Left lung (tissue), 4 donors: ENCODE measurements at regions not wholly inside any gene's neighbourhood (a gene's known extent, or its start where the extent isn't known, plus 50 kb on each side); places are given as distances from the start of the nearest gene placed in this dataset.
A peak's percentile ranks its signal among the peaks of the same experiment; 100 is the strongest.

Source experiments
- ATAC-seq: fragments of 200-7000 bp; cut with Tn5 transposase; one replicate; pipeline ENCODE4 v1.9.1; 2020; ENCODE audit warnings: moderate library complexity
- DNase-seq, 4 donors: peaks; one replicate each; pipeline ENCODE4 v3.0.0-alpha.2; 2013 to 2020
- H3K27ac ChIP-seq, 2 donors: fragments of 200-600 bp; sonication (generic) in 1 of 2; one replicate each; pipeline versions ENCODE4 v1.5.0 to v1.8.0; 2020 to 2021
- H3K27me3 ChIP-seq, 2 donors: fragments of 200-600 bp; sonication (generic) in 1 of 2; one replicate each; pipeline versions ENCODE4 v1.5.0 to v1.8.0; 2020 to 2021
- H3K36me3 ChIP-seq, 2 donors: fragments of 200-600 bp; sonication (generic) in 1 of 2; one replicate each; pipeline versions ENCODE4 v1.5.0 to v1.8.0; 2020 to 2021
- H3K4me1 ChIP-seq, 2 donors: fragments of 200-600 bp; one replicate each; pipeline ENCODE4 v1.8.0; 2021
- H3K4me3 ChIP-seq, 2 donors: fragments of 200-600 bp; sonication (generic) in 1 of 2; one replicate each; pipeline versions ENCODE4 v1.5.0 to v1.8.0; 2020 to 2021; ENCODE audit warnings: mild to moderate bottlenecking in 1 of 2
- H3K9me3 ChIP-seq, 2 donors: fragments of 200-600 bp; sonication (generic) in 1 of 2; one replicate each; pipeline versions ENCODE4 v1.5.0 to v1.8.0; 2020 to 2021
- intact Hi-C, 2 donors: fragments of 100-400 bp; cut with DNase I; formaldehyde crosslinking; loops; one replicate each; pipeline versions ENCODE4 v1.11.2 to v1.14.2; 2022
- TF ChIP-seq, protein P1 (sequence below), 2 donors: fragments of 200-600 bp; sonication (generic) in 1 of 2; IDR thresholded peaks; one replicate each; pipeline versions ENCODE4 v1.5.0 to v1.8.0; 2021; ENCODE audit warnings: antibody characterized with exemption in 2 of 2
- donor health status: DM: no; HTN: yes; CAD: no.
- donor health status: DM: no; HTN: no; CAD: no.

GRCh38 chr5:41637424-41637823 lies 127.0 kb upstream of the PLCXD3 start:
- no peak overlapping the region for H3K27ac ChIP-seq
- DNase-seq (peak in 1 of 4 donors; percentile 28), ATAC-seq (no peak)
- H3K4me1 ChIP-seq, result no peaks in the 10 kb centered on the region
- H3K4me3 ChIP-seq, result no peak overlapping the region
- H3K27me3 ChIP-seq, result no peaks in the 10 kb centered on the region
- no peaks in the 10 kb centered on the region for H3K9me3 ChIP-seq
- H3K36me3 ChIP-seq, result no peaks in the 10 kb centered on the region
- intact Hi-C loops, result no loop called here
- TF ChIP-seq, protein P1, sequence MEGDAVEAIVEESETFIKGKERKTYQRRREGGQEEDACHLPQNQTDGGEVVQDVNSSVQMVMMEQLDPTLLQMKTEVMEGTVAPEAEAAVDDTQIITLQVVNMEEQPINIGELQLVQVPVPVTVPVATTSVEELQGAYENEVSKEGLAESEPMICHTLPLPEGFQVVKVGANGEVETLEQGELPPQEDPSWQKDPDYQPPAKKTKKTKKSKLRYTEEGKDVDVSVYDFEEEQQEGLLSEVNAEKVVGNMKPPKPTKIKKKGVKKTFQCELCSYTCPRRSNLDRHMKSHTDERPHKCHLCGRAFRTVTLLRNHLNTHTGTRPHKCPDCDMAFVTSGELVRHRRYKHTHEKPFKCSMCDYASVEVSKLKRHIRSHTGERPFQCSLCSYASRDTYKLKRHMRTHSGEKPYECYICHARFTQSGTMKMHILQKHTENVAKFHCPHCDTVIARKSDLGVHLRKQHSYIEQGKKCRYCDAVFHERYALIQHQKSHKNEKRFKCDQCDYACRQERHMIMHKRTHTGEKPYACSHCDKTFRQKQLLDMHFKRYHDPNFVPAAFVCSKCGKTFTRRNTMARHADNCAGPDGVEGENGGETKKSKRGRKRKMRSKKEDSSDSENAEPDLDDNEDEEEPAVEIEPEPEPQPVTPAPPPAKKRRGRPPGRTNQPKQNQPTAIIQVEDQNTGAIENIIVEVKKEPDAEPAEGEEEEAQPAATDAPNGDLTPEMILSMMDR (IDR thresholded peaks at IDR 0.05), result no peak

- DNase-seq, result no peak
- Histone ChIP-seq H3K9me3 (no peaks in the 10 kb centered on the region), H3K27me3 (no peaks in the 10 kb centered on the region), H3K27ac (no peak overlapping the region), H3K36me3 (no peaks in the 10 kb centered on the region), H3K4me3 (no peak overlapping the region), H3K4me1 (no peaks in the 10 kb centered on the region)
- TF ChIP-seq, protein P1 (IDR thresholded peaks at IDR 0.05), result no peak
- ATAC-seq, result no peak
- intact Hi-C loops, result no loop called here
Measured at GRCh38 chr5:41636605-41637004, 126.2 kb upstream of the PLCXD3 start.

DNA sequence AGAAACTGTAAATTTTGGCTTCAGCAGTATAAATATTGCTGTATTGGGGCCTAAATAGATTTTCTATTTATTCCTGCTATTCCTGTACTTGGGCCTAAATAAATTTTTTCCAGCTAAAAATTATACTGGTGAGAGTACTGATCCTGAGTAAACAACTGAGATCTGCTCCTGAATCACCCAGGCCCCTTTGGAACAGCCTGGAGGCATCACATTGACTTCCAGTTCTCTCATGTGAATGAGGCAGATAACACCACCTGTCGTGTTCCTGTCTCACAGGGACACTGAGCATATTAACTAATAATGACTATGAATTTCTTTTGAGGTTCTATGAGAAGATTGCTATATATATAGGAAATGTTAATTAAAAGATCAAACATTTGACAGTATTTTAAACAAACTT lies 119.5 kb upstream of the PLCXD3 start:
- Histone ChIP-seq H3K4me1 (no peaks in the 10 kb centered on the region), H3K4me3 (no peak overlapping the region), H3K27me3 (no peaks in the 10 kb centered on the region), H3K36me3 (no peaks in the 10 kb centered on the region), H3K9me3 (no peaks in the 10 kb centered on the region), H3K27ac (no peak overlapping the region)
- ATAC-seq (no peak), DNase-seq (no peak)
- intact Hi-C loops, result no loop called here
- TF ChIP-seq, protein P1 (IDR thresholded peaks at IDR 0.05), result no peak

- ATAC-seq (no peak), DNase-seq (no peak)
- no peaks in the 10 kb centered on the region for H3K36me3 ChIP-seq
- no peaks in the 10 kb centered on the region for H3K9me3 ChIP-seq
- H3K4me1 ChIP-seq, result no peaks in the 10 kb centered on the region
- no peak overlapping the region for H3K4me3 ChIP-seq
- no peak overlapping the region for H3K27ac ChIP-seq
- no peaks in the 10 kb centered on the region for H3K27me3 ChIP-seq
- TF ChIP-seq, protein P1 (IDR thresholded peaks at IDR 0.05), result no peak
- intact Hi-C loops, result no loop called here
Measured at GRCh38 chr5:41625571-41625970, 115.2 kb upstream of the PLCXD3 start.

DNA sequence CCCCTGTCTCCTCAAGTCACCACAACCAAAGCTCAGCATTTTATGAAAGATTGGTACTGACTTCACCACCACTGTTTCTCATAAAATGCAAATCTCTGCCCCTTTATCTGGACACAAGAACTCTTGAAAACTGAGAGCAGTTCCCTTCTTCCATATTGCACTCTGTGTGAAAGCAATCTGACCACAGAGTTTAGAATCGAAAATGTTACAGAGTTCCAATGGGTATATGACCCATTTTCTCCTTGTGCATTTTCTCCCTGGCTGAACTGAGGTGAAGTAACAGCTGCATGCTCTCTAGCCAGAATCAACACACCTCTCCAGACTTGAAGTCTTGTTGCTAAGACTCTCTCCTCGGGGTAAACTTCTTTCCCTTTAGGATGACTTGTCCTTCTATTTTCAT lies 111.0 kb upstream of the PLCXD3 start:
- intact Hi-C loops, result no loop called here

More for the DNA sequence above, 111.0 kb upstream of the PLCXD3 start:
- ATAC-seq, result no peak
- Histone ChIP-seq H3K36me3 (no peaks in the 10 kb centered on the region), H3K27ac (no peak overlapping the region), H3K4me1 (no peaks in the 10 kb centered on the region), H3K27me3 (no peaks in the 10 kb centered on the region), H3K4me3 (no peak overlapping the region), H3K9me3 (no peaks in the 10 kb centered on the region)
- TF ChIP-seq, protein P1 (IDR thresholded peaks at IDR 0.05), result no peak
- no peak for DNase-seq
